HCT116 (cell line): ENCODE measurements at regions not wholly inside any gene's neighbourhood (a gene's known extent, or its start where the extent isn't known, plus 50 kb on each side); places are given as distances from the start of the nearest gene placed in this dataset.

Source experiments
- ATF3 ChIP-seq: IDR thresholded peaks from 2 replicates; pipeline ENCODE4 v1.6.1; 2012
- CEBPB ChIP-seq: IDR thresholded peaks from 2 replicates; pipeline ENCODE4 v1.6.1; 2012; ENCODE audit warnings: low read depth
- ELF1 ChIP-seq: IDR thresholded peaks from 2 replicates; pipeline ENCODE4 v1.6.1; 2012; ENCODE audit warnings: low read depth, borderline replicate concordance
- EZH2 ChIP-seq: fragments of 200-600 bp; sonication (generic); IDR thresholded peaks from 2 replicates; pipeline ENCODE4 v1.6.1; 2017; ENCODE audit warnings: antibody characterized with exemption, mixed run types
- EZH2phosphoT487 ChIP-seq: fragments of 200-600 bp; IDR thresholded peaks from 2 replicates; pipeline ENCODE4 v1.6.1; 2018; ENCODE audit warnings: antibody characterized with exemption, borderline replicate concordance
- JUND ChIP-seq: IDR thresholded peaks from 2 replicates; pipeline ENCODE4 v1.6.1; 2012
- POLR2A ChIP-seq: IDR thresholded peaks from 2 replicates; pipeline ENCODE4 v1.7.0; 2011; ENCODE audit warnings: borderline replicate concordance; ENCODE audit not compliant: insufficient read depth, insufficient read length; ENCODE audit errors: extremely low read depth
- POLR2AphosphoS5 ChIP-seq: IDR thresholded peaks from 2 replicates; pipeline ENCODE4 v1.6.1; 2011; ENCODE audit warnings: mild to moderate bottlenecking, low read depth, low read length, moderate library complexity
- SRF ChIP-seq: IDR thresholded peaks from 2 replicates; pipeline ENCODE4 v1.6.1; 2012; ENCODE audit warnings: low read depth
- YY1 ChIP-seq: IDR thresholded peaks from 2 replicates; pipeline ENCODE4 v1.6.1; 2011; ENCODE audit warnings: low read length, low read depth, moderate library complexity, mild to moderate bottlenecking; ENCODE audit not compliant: insufficient replicate concordance; ENCODE audit errors: extremely low read depth
- ZNF274 ChIP-seq: fragments of 200-500 bp; sonication (Bioruptor generic); IDR thresholded peaks from 2 replicates; pipeline ENCODE4 v1.6.1; 2014; ENCODE audit warnings: mild to moderate bottlenecking, low read depth, low read length, inconsistent platforms
- TF ChIP-seq, protein P1 (sequence below): IDR thresholded peaks from 2 replicates; pipeline ENCODE4 v1.6.1; 2012; ENCODE audit warnings: low read depth
- TF ChIP-seq, protein P2 (sequence below), 3 experiments: fragments of 200-600 bp in 1 of 3; sonication (generic) in 1 of 3; IDR thresholded peaks in 2 of 3; conservative IDR thresholded peaks in 1 of 3; 2 replicates each; pipeline ENCODE4 v1.5.1; 2012 to 2017; ENCODE audit warnings: low read depth in 2 of 3, low read length in 2 of 3, antibody characterized with exemption in 1 of 3, borderline replicate concordance in 1 of 3, control low read depth in 1 of 3, mild to moderate bottlenecking in 1 of 3, mixed read lengths in 1 of 3, mixed run types in 1 of 3, moderate library complexity in 1 of 3; ENCODE audit not compliant: insufficient read depth in 1 of 3

GRCh38 chr22:27476729-27477128 lies 324.8 kb downstream of the MN1 start:
- TF ChIP-seq ZNF274 (no peak), POLR2A (no peak), EZH2 (no peak), SRF (no peak), YY1 (no peak), ELF1 (no peak), CEBPB (no peak), POLR2AphosphoS5 (no peak), JUND (peak; percentile 58), EZH2phosphoT487 (no peak), ATF3 (no peak)
- TF ChIP-seq, protein P1, sequence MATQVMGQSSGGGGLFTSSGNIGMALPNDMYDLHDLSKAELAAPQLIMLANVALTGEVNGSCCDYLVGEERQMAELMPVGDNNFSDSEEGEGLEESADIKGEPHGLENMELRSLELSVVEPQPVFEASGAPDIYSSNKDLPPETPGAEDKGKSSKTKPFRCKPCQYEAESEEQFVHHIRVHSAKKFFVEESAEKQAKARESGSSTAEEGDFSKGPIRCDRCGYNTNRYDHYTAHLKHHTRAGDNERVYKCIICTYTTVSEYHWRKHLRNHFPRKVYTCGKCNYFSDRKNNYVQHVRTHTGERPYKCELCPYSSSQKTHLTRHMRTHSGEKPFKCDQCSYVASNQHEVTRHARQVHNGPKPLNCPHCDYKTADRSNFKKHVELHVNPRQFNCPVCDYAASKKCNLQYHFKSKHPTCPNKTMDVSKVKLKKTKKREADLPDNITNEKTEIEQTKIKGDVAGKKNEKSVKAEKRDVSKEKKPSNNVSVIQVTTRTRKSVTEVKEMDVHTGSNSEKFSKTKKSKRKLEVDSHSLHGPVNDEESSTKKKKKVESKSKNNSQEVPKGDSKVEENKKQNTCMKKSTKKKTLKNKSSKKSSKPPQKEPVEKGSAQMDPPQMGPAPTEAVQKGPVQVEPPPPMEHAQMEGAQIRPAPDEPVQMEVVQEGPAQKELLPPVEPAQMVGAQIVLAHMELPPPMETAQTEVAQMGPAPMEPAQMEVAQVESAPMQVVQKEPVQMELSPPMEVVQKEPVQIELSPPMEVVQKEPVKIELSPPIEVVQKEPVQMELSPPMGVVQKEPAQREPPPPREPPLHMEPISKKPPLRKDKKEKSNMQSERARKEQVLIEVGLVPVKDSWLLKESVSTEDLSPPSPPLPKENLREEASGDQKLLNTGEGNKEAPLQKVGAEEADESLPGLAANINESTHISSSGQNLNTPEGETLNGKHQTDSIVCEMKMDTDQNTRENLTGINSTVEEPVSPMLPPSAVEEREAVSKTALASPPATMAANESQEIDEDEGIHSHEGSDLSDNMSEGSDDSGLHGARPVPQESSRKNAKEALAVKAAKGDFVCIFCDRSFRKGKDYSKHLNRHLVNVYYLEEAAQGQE = no peak
- TF ChIP-seq, protein P2, sequence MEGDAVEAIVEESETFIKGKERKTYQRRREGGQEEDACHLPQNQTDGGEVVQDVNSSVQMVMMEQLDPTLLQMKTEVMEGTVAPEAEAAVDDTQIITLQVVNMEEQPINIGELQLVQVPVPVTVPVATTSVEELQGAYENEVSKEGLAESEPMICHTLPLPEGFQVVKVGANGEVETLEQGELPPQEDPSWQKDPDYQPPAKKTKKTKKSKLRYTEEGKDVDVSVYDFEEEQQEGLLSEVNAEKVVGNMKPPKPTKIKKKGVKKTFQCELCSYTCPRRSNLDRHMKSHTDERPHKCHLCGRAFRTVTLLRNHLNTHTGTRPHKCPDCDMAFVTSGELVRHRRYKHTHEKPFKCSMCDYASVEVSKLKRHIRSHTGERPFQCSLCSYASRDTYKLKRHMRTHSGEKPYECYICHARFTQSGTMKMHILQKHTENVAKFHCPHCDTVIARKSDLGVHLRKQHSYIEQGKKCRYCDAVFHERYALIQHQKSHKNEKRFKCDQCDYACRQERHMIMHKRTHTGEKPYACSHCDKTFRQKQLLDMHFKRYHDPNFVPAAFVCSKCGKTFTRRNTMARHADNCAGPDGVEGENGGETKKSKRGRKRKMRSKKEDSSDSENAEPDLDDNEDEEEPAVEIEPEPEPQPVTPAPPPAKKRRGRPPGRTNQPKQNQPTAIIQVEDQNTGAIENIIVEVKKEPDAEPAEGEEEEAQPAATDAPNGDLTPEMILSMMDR (IDR thresholded peaks at IDR 0.05 in 2 of 3, conservative IDR thresholded peaks at IDR 0.05 in 1 of 3; ENCODE audit: borderline replicate concordance in 1 of 3, insufficient read depth in 1 of 3, low read depth in 2 of 3, low read length in 2 of 3) = no peak
